ENCODE measurements at regions not wholly inside any gene's neighbourhood (a gene's known extent, or its start where the extent isn't known, plus 50 kb on each side); places are given as distances from the start of the nearest gene placed in this dataset.

- TF ChIP-seq POLR2A (IDR thresholded peaks at IDR 0.05; ENCODE audit: low read depth, low read length) (no peak), SPI1 (IDR thresholded peaks at IDR 0.05; ENCODE audit: low read depth, low read length) (no peak), TAF1 (IDR thresholded peaks at IDR 0.05; ENCODE audit: low read depth, low read length) (no peak), POU2F2 (IDR thresholded peaks at IDR 0.05; ENCODE audit: low read depth, low read length) (no peak), POLR2AphosphoS5 (IDR thresholded peaks at IDR 0.05; ENCODE audit: low read depth, low read length) (no peak), PAX5 (IDR thresholded peaks at IDR 0.05; ENCODE audit: insufficient read depth, low read length, severe bottlenecking) (no peak)
- FAIRE-seq (no peak), DNase-seq (ENCODE audit: insufficient read length, low spot score) (no peak)
Measured at GRCh38 chr2:75276093-75277029, 77.0 kb upstream of the TACR1 start.

- FAIRE-seq: no peak
- TF ChIP-seq POLR2A (IDR thresholded peaks at IDR 0.05; ENCODE audit: low read depth, low read length) (no peak), POLR2AphosphoS5 (IDR thresholded peaks at IDR 0.05; ENCODE audit: low read depth, low read length) (no peak)
- DNase-seq (ENCODE audit: insufficient read length, low spot score): no peak
Measured at GRCh38 chr2:75274936-75275335, 75.6 kb upstream of the TACR1 start.

- FAIRE-seq: no peak
- no peak for DNase-seq (ENCODE audit: insufficient read length, low spot score)
- no peak for TF ChIP-seq PAX5 (IDR thresholded peaks at IDR 0.05; ENCODE audit: insufficient read depth, low read length, severe bottlenecking)
- TF ChIP-seq POU2F2 (IDR thresholded peaks at IDR 0.05; ENCODE audit: low read depth, low read length): no peak
- TF ChIP-seq POLR2A (IDR thresholded peaks at IDR 0.05; ENCODE audit: low read depth, low read length): no peak
- no peak for TF ChIP-seq POLR2AphosphoS5 (IDR thresholded peaks at IDR 0.05; ENCODE audit: low read depth, low read length)
- no peak for TF ChIP-seq TAF1 (IDR thresholded peaks at IDR 0.05; ENCODE audit: low read depth, low read length)
- TF ChIP-seq SPI1 (IDR thresholded peaks at IDR 0.05; ENCODE audit: low read depth, low read length): no peak
Measured at GRCh38 chr2:75268112-75268511, 68.8 kb upstream of the TACR1 start.

- DNase-seq (ENCODE audit: insufficient read length, low spot score) (no peak), FAIRE-seq (no peak)
- TF ChIP-seq POLR2AphosphoS5 (IDR thresholded peaks at IDR 0.05; ENCODE audit: low read depth, low read length): no peak
- no peak for TF ChIP-seq PAX5 (IDR thresholded peaks at IDR 0.05; ENCODE audit: insufficient read depth, low read length, severe bottlenecking)
- no peak for TF ChIP-seq SPI1 (IDR thresholded peaks at IDR 0.05; ENCODE audit: low read depth, low read length)
- TF ChIP-seq POU2F2 (IDR thresholded peaks at IDR 0.05; ENCODE audit: low read depth, low read length): no peak
- TF ChIP-seq POLR2A (IDR thresholded peaks at IDR 0.05; ENCODE audit: low read depth, low read length): no peak
Measured at GRCh38 chr2:75261923-75262322, 62.6 kb upstream of the TACR1 start.

DNA sequence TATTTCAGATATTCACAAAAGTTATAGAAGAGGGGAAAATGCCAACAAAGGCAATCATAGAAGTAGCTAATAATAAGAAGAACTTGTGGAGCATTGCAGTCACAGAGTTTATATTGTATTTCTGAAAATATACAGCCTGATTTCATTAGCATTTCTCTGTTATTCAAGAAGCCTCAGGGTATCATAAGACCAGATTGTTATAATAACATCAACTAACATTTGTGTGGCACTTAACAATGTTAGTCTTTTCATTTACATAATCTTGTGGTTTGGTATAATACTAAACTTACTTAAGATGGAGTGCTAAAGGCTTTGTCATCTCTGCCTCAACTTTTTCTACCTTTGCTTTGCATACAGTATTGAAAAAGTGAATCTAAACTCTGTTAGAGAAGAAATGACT is 61.6 kb upstream of the TACR1 start:
- TF ChIP-seq SPI1 (IDR thresholded peaks at IDR 0.05; ENCODE audit: low read depth, low read length): no peak
- TF ChIP-seq POU2F2 (IDR thresholded peaks at IDR 0.05; ENCODE audit: low read depth, low read length): no peak
- no peak for TF ChIP-seq PAX5 (IDR thresholded peaks at IDR 0.05; ENCODE audit: insufficient read depth, low read length, severe bottlenecking)
- no peak for TF ChIP-seq POLR2AphosphoS5 (IDR thresholded peaks at IDR 0.05; ENCODE audit: low read depth, low read length)
- TF ChIP-seq POLR2A (IDR thresholded peaks at IDR 0.05; ENCODE audit: low read depth, low read length): no peak
- TF ChIP-seq TAF1 (IDR thresholded peaks at IDR 0.05; ENCODE audit: low read depth, low read length): no peak
- FAIRE-seq (no peak), DNase-seq (ENCODE audit: insufficient read length, low spot score) (no peak)

DNA sequence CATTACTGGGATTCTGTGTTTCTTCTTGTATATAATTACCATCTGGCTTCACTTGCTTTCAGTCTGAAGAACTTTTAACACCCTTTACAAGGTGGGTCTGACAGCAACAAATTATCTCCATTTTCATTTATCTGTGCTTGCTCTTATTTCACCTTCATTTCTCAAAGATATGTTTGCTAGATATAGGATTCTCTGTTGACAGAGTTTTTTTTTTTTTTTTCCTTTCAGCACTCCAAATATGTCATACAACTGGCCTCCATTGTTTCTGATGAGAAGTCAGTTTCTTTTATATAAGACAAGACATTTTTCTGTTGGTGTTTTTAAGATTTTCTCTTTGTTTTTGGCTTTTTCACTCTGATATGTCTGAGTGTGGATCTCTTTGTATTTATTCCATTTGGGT is 59.3 kb upstream of the TACR1 start:
- TF ChIP-seq PAX5 (IDR thresholded peaks at IDR 0.05; ENCODE audit: insufficient read depth, low read length, severe bottlenecking) (no peak), POLR2A (IDR thresholded peaks at IDR 0.05; ENCODE audit: low read depth, low read length) (no peak), POLR2AphosphoS5 (IDR thresholded peaks at IDR 0.05; ENCODE audit: low read depth, low read length) (no peak), POU2F2 (IDR thresholded peaks at IDR 0.05; ENCODE audit: low read depth, low read length) (no peak), TAF1 (IDR thresholded peaks at IDR 0.05; ENCODE audit: low read depth, low read length) (no peak), SPI1 (IDR thresholded peaks at IDR 0.05; ENCODE audit: low read depth, low read length) (no peak)
- no peak for FAIRE-seq
- no peak for DNase-seq (ENCODE audit: insufficient read length, low spot score)

DNA sequence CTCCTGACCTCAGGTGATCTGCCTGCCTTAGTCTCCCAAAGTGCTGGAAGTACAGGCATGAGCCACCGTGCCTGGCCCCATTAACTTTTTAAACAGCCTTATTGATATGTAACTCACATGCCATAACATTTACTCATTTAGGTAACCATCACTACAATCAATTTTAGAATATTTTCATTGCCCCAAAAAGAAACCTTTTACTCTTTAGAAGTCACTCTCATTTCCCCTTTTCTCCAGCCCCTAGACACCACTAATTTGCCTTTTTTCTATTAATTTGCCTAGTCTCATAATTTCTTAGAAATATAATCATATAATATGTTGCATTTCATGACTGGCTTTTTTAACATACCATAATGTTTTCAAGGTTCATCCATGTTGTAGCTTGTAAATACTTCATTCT is 57.2 kb upstream of the TACR1 start:
- no peak for TF ChIP-seq PAX5 (IDR thresholded peaks at IDR 0.05; ENCODE audit: insufficient read depth, low read length, severe bottlenecking)
- TF ChIP-seq SPI1 (IDR thresholded peaks at IDR 0.05; ENCODE audit: low read depth, low read length): peak; percentile 82
- DNase-seq (ENCODE audit: insufficient read length, low spot score) (no peak), FAIRE-seq (no peak)

DNA sequence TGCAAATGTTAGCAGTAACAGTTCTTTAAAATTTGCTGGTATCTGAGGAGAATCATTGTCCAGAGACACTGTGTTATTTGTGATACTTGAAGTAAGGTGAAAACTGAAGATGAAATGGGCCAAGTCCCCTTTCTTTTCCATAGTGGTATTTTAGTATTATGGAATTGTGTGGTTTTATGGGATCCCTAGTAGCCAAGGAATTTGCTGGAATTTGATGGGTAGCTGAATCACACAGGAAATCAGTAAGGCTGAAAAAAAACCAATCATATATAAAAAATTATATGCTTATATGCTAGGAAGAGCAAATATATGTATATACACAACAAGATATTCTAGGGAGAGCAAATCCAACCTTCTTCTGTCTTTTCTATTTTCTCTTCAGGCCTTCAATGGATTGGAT is 54.2 kb upstream of the TACR1 start:
- DNase-seq (ENCODE audit: insufficient read length, low spot score) (no peak), FAIRE-seq (no peak)
- TF ChIP-seq PAX5 (IDR thresholded peaks at IDR 0.05; ENCODE audit: insufficient read depth, low read length, severe bottlenecking): no peak
- TF ChIP-seq SPI1 (IDR thresholded peaks at IDR 0.05; ENCODE audit: low read depth, low read length): no peak
- no peak for TF ChIP-seq POU2F2 (IDR thresholded peaks at IDR 0.05; ENCODE audit: low read depth, low read length)
- TF ChIP-seq POLR2A (IDR thresholded peaks at IDR 0.05; ENCODE audit: low read depth, low read length): no peak
- TF ChIP-seq TAF1 (IDR thresholded peaks at IDR 0.05; ENCODE audit: low read depth, low read length): no peak
- TF ChIP-seq POLR2AphosphoS5 (IDR thresholded peaks at IDR 0.05; ENCODE audit: low read depth, low read length): no peak

DNA sequence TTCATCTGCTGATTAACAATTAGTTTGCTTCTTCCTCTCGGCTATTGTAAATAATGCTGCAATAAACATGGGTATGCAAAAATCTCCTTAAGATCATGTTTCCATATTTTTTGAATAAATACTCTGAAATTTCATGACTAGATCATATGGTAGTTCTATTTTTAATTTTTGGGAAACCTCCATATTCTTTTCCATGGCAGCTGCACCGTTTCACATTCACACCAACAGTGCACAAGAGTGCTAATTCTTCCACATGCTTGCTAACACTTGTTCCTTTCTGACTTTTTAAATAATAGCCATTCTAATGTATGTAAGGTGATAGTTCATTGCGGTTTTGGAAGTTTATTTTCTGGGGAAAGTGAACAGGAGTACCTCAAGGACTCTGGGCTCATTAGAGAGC is 52.6 kb upstream of the TACR1 start:
- FAIRE-seq (no peak), DNase-seq (ENCODE audit: insufficient read length, low spot score) (no peak)
- TF ChIP-seq SPI1 (IDR thresholded peaks at IDR 0.05; ENCODE audit: low read depth, low read length) (no peak), TAF1 (IDR thresholded peaks at IDR 0.05; ENCODE audit: low read depth, low read length) (no peak), POLR2AphosphoS5 (IDR thresholded peaks at IDR 0.05; ENCODE audit: low read depth, low read length) (no peak), PAX5 (IDR thresholded peaks at IDR 0.05; ENCODE audit: insufficient read depth, low read length, severe bottlenecking) (no peak), POLR2A (IDR thresholded peaks at IDR 0.05; ENCODE audit: low read depth, low read length) (no peak), POU2F2 (IDR thresholded peaks at IDR 0.05; ENCODE audit: low read depth, low read length) (no peak)
